ENCODE measurements at regions not wholly inside any gene's neighbourhood (a gene's known extent, or its start where the extent isn't known, plus 50 kb on each side); places are given as distances from the start of the nearest gene placed in this dataset.

GRCh38 chr4:181345931-181346330 is 897.3 kb upstream of the TENM3 start:
- Histone ChIP-seq H3K14ac (replicated peaks; ENCODE audit: low read depth, low read length) (no peak overlapping the region), H2BK20ac (ENCODE audit: low read depth, low read length) (no peak overlapping the region), H3K56ac (ENCODE audit: extremely low read depth, insufficient read depth, low read length) (no peak overlapping the region), H2BK15ac (ENCODE audit: low read depth, low read length) (no peak overlapping the region), H2AFZ (replicated peaks; ENCODE audit: low read length, poor library complexity) (no peak overlapping the region), H2BK120ac (ENCODE audit: low read depth, low read length) (no peak overlapping the region), H4K5ac (ENCODE audit: low read depth, low read length) (no peak overlapping the region), H3K9me3 (ENCODE audit: control insufficient read depth, insufficient read depth, low read length) (no peaks in the 10 kb centered on the region), H4K8ac (ENCODE audit: low read depth in 2 of 2, low read length in 2 of 2) (no peak overlapping the region), H3K4me2 (ENCODE audit: low read depth, low read length) (no peak overlapping the region), H3K18ac (ENCODE audit: low read depth, low read length) (no peak overlapping the region), H2AK5ac (ENCODE audit: low read depth, low read length) (no peak overlapping the region), H3K4me1 (ENCODE audit: control insufficient read depth, insufficient read depth, low read length) (no peaks in the 10 kb centered on the region), H3K9ac (ENCODE audit: low read depth, low read length) (no peak overlapping the region), H3K9me1 (ENCODE audit: insufficient read depth, low read length) (no peaks in the 10 kb centered on the region), H2BK5ac (ENCODE audit: low read depth, low read length, poor library complexity, severe bottlenecking) (no peak overlapping the region), H3K4me3 (ENCODE audit: insufficient read depth, low read depth, low read length) (no peak overlapping the region), H3K79me1 (ENCODE audit: low read depth in 1 of 2, low read length in 2 of 2) (no peaks in the 10 kb centered on the region), H3K27ac (ENCODE audit: insufficient read depth, low read length) (no peak overlapping the region), H3K27me3 (ENCODE audit: control insufficient read depth, insufficient read depth, low read length) (no peaks in the 10 kb centered on the region), H3K36me3 (ENCODE audit: control insufficient read depth, insufficient read depth, low read length) (no peaks in the 10 kb centered on the region), H3K23ac (ENCODE audit: low read depth, low read length) (no peak overlapping the region), H2AK9ac (replicated peaks; ENCODE audit: low read depth, low read length, poor library complexity) (no peak overlapping the region), H4K20me1 (ENCODE audit: insufficient read depth, low read length) (no peaks in the 10 kb centered on the region), H3K4ac (ENCODE audit: low read depth, low read length) (no peak overlapping the region), H4K91ac (ENCODE audit: insufficient read depth, low read depth, low read length) (no peak overlapping the region)
- in situ Hi-C loops (cut with MboI; ENCODE audit: low sequenced_read_pairs): no loop called here
- dilution Hi-C loops (cut with HindIII; ENCODE audit: low sequenced_read_pairs, unreplicated experiment): no loop called here
- ATAC-seq (ENCODE audit: low read depth): no peak
- TF ChIP-seq RAD21 (IDR thresholded peaks at IDR 0.05; ENCODE audit: low read length) (no peak), BHLHE40 (IDR thresholded peaks at IDR 0.05; ENCODE audit: low read depth, low read length) (no peak), RCOR1 (IDR thresholded peaks at IDR 0.05; ENCODE audit: insufficient replicate concordance, low read length) (no peak), NFE2L2 (IDR thresholded peaks at IDR 0.05; ENCODE audit: low read depth, low read length) (no peak), CTCF (conservative IDR thresholded peaks at IDR 0.05; ENCODE audit: low read depth, low read length) (no peak), CEBPB (IDR thresholded peaks at IDR 0.05; ENCODE audit: low read depth, low read length) (no peak), MAFK (IDR thresholded peaks at IDR 0.05; ENCODE audit: low read depth, low read length) (no peak), POLR2A (IDR thresholded peaks at IDR 0.05; ENCODE audit: low read depth, low read length) (no peak), USF2 (IDR thresholded peaks at IDR 0.05; ENCODE audit: low read depth, low read length) (no peak), MAZ (IDR thresholded peaks at IDR 0.05; ENCODE audit: borderline replicate concordance, low read depth, low read length) (no peak), ELK1 (IDR thresholded peaks at IDR 0.05; ENCODE audit: borderline replicate concordance, low read depth, low read length) (no peak), RFX5 (IDR thresholded peaks at IDR 0.05; ENCODE audit: low read depth, low read length) (no peak), FOS (IDR thresholded peaks at IDR 0.05; ENCODE audit: low read depth, low read length) (no peak)
- intact Hi-C loops (cut with micrococcal nuclease): no loop called here
- ChIA-PET CTCF (no interaction called here), POLR2A (ENCODE audit: unreplicated experiment) (no interaction called here)
- no peak for DNase-seq
- BruUV-seq (replicated peaks): no TSS peak

Data from IMR-90 (cell line).